Activated CD8-positive, alpha-beta memory T cell treated with anti-CD3 and anti-CD28 coated beads for 48 hours (primary cell): ENCODE measurements at regions not wholly inside any gene's neighbourhood (a gene's known extent, or its start where the extent isn't known, plus 50 kb on each side); places are given as distances from the start of the nearest gene placed in this dataset.

Experiments
- DNase-seq, 3 experiments: peaks; one replicate each; pipeline ENCODE4 v3.0.0-alpha.2; 2020; ENCODE audit warnings: low read depth in 2 of 3, low spot score in 2 of 3

GRCh38 chr2:111219285-111219684 lies 98.6 kb downstream of the BCL2L11 start:
- DNase-seq = no peak

DNA sequence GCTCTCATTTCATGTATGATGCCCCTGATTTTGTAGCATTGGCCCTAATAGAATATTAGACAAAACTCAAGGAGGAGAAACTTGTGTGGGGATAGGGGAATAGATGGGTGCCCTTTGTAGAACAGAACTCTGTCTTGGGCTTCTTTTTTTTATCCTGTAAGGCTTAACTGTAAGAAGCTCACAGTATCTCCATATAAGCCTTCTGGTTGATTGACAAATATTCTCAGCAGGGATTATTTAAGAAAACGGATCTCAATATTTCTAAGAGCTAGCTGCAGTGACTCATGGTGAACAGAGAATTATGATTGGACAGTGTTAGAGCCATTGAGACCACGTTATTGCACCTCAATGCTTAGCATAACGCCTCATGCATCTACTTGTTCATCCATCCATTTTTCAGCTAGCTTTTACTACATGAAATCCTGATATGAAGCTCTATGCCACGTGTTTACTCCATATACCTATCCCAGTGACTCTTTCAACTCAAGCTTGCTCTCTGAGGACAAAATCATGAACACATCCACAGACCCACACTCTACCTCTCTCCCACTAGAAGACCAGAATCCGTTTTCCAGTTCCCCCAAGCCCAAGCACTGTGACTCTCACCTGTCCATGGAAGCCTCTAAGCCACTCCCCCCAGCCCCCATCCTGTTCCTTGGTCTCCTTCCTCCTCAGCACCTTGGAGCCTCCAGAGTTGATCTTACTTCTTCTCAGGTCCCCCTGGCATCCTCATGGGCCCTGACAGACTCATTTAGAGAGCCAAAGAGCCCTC lies 99.2 kb downstream of the BCL2L11 start:
- DNase-seq = no peak

GRCh38 chr2:111220962-111221361 lies 100.2 kb downstream of the BCL2L11 start:
- no peak for DNase-seq

- no peak for DNase-seq
Observed at GRCh38 chr2:111221701-111222100, 101.0 kb downstream of the BCL2L11 start.

- no peak for DNase-seq
Observed at GRCh38 chr2:111222204-111222866, 101.6 kb downstream of the BCL2L11 start.

- DNase-seq = no peak
Observed at GRCh38 chr2:111225856-111226255, 105.1 kb downstream of the BCL2L11 start.

DNA sequence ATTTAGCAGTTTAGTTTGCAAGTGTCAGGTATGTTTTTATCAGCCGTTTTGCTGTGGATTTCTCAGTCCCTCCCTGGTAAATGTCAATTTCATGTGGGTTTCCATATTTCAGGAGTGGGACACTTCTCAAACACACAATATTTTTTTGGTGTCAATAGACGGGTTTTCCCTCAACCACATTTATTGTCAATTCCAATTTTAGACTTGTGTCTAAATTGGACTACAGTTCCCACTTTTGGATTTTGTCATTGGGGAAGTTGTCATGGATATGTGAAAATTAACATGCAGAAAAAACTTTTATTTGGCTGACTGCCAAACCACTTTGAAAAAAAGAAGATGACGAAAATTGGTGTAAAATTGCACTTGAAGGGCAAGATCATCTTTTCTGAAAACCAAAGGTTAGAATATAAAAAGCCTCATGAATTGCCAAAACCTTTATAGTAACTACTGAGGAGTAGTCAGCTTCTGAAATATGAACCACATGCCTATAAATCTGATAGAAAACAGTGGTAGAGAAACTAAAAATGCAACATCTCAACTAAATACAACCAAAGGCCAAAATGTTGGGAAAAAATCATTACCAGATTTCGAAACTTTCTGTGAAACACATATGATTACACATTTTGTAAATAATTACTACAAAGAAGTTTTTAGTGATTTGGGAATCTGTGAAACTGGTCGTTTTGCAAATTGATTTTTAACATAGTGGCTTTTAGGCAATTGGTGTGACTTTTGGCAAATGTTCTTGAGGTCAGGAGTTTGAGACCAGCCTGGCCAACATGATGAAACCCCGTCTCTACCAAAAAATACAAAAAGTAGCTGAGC lies 106.4 kb downstream of the BCL2L11 start:
- DNase-seq = no peak

DNA sequence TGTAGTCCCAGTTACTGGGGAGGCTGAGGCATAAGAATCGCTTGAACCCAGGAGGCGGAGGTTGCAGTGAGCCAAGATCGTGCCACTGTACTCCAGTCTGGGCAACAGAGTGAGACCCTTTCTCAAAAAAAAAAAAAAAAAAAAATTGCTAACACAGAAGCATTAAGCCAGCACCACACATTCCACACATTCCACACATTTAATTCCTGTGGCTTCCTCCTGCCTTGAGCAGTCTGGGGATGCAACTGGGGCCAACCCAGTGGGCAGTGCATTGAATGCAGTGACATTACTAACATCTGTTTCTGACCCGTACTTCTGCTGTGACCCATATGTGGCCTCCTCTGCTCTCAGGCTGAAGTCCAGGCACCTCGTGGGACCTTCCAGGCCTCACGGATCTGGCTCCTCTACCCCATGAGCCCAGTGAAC lies 107.0 kb downstream of the BCL2L11 start:
- no peak for DNase-seq

DNA sequence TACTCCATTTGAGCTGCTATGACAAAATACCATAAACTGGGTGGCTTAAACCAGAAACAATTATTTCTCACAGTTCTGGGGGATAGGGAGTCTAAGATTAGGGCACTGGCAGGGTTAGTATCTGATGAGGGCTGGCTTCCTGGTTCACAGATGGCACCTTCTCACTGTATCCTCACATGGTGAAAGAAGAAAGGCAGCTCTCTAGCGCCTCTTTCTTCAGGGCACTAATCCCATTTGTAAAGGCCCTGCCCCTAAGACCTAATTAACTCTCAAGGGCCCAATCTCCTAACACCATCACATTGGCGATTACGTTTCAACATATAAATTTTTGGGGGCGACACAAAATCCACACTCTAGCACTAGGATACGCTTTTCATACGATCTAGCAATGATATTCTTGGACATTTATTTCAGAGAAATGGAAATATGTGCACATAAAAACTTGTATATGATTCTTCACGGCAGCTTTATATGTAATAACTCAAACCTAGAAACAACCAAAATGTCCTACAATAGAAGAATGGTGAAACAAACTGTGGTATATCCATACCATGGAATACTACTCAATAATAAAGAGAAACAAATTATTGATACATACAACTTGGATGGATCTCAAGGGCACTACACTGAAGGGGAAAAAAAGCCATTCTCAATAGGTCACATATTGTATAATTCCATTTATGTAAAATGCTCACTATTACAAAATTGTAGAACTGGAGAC lies 111.0 kb downstream of the BCL2L11 start:
- no peak for DNase-seq

DNA sequence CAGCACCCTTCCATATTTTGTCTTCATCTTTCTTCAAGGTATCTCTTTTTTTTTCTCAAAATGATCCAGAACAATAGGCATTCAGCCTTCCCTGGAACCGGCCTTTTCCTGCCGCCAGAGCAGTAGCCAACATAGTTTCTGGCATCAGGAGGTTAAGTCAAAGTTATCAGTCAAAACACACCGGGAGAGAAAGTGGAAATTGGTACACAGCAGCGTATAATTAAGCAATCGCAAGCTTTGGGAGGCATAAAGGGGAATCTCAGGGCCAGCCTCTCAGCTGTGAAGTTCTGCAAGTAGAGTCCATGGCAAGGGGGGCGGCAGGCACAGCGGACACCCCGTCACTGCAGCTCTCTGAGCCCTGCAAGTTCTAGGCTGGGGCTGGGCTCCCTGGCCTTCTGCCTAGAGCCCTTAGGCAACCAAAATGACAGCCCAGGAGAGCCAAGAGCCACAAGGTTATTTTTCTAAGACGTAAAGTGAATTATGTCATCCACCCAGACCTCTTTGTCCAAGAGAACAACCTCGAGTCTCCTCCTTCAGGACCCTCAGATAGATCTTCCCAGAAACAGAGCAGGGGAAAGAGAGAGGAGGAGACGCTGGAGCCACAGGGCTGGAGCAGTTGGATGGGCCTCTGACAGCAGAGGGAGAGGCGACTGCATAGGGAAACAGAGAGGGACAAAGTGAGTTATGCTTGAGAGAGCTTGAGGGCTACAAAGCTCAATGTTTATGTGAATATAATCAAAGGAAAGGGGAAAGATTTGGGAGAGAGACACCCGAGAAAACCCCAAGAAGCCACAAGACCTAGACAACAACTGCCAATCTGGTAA lies 114.7 kb downstream of the BCL2L11 start:
- no peak for DNase-seq

DNA sequence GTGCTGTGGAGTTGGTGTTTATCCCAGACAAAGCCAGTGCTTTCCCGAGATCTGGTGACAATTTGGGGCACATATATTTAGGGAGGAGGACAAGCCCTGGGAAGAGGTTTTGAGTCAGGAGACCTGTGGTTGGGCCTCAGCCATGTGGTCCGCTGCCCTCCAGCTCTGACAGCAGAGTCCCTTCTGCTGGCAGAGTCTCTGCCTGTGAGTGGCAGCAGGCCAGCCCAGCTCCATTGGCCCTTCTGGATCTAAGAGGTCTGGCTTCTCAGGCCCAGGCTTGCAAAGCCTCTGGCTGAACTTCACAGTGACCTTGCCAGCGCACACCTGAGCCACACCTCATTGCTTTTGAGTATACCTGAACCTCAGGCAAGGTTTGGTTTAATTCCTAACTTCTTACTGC lies 115.3 kb downstream of the BCL2L11 start:
- DNase-seq = no peak

GRCh38 chr2:111238296-111238695 lies 117.6 kb downstream of the BCL2L11 start:
- DNase-seq = no peak

DNA sequence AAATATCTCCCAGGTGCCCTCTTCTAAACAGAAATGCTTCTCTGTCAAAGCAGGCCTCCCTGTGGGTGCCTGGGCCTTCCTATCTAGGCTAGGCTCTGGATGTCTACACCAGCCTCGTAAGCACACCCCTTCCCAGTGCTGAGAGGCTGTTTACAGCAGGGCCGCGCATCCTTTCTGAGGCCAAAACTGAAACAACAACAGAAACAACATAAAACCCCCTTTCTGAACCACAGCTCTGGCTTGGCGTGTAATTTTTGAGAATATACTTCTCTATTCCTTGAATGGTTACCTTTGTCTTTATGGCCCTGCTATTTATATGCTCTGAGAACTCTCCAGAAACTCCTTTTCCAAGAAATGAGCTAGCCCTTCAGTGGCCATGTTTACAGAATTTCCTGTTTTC lies 118.4 kb downstream of the BCL2L11 start:
- no peak for DNase-seq

GRCh38 chr2:111239581-111240249 lies 119.0 kb downstream of the BCL2L11 start:
- DNase-seq = no peak

DNA sequence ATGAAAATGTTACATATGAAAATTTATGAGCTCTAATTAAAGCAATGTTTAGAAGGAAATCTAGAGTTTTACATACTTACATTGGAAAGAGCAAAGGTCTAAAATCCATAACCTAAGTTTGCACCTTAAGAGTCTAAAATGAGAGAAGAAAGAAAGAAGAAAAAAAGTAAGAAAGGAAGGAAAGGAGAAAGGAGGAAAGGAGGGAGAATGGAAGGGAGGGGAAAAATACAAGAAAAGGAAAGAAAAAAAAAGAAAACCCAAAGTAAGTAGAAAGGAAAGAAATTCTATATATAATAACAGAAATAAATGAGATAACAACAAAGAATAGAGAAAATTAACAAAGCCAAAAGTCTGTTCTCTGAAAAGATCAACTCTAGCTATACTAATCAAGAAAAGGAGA lies 122.6 kb downstream of the BCL2L11 start:
- no peak for DNase-seq

GRCh38 chr2:111244864-111245263 lies 124.2 kb downstream of the BCL2L11 start:
- no peak for DNase-seq

DNA sequence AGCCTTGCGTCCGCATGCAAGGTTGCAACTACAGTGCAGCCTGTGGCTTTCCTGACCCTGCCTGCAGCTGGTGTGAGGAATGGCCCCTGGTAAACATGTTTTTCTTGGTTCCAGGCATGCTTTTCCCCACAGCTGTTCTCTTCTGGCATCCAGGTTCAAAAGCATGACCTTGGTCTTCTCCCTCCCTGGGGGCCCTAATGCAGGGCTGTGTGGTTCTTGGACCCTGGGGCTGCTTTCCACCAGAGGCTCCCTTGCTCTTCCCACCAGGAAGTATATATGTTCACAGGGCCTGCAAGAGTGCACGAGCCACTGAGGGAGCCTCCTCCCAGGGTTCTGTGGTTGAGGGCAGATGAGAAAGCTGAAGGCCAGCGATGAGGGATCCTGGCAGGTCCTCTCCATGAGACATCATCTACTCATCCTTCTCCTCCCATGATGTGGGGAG lies 125.9 kb downstream of the BCL2L11 start:
- no peak for DNase-seq

DNA sequence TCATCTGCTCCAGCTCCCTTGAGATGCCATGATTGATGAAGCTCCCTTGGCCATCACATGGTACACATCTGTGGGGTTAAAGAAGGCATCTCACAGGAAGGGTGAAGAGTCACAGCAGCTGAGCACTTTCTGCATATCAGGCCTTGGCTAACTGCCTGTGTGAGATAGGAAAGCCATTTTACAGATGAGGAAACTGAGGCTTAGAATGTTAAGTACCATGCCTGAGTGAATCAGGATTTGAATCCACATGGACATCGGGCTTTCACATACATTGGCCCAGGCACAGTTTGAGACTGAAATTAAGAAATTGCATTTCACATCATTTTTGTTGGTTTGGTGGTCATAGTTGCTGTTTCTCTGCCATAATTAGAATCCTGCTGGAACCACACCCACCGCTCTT lies 126.8 kb downstream of the BCL2L11 start:
- no peak for DNase-seq

DNA sequence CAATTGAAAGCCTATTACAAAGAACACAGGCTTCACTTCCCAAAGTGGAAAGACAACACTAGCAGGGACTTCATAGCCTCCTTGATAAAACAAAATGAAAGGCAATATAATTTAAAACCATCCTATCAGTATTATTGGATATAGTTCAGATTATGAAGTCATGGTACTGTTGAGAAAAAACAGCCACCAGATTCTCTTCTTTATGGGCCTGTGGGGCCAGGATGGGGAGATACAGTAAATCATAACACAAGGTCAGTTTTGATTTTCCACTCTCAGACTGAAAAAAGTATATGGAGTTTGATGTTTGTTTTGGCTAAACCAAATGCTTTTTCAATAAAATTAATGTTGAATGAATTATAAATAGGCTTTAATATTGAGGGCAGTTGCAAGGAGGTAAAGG lies 129.1 kb downstream of the BCL2L11 start:
- DNase-seq = no peak
